Vagina (tissue), 2 donors: ENCODE measurements at regions not wholly inside any gene's neighbourhood (a gene's known extent, or its start where the extent isn't known, plus 50 kb on each side); places are given as distances from the start of the nearest gene placed in this dataset.

Experiments
- DNase-seq, 2 donors: peaks; one replicate each; pipeline ENCODE4 v3.0.0-alpha.2; 2017; ENCODE audit errors: extremely low spot score in 2 of 2
- H3K27ac ChIP-seq: fragments of 200-600 bp; sonication (generic); one replicate; pipeline ENCODE4 v1.5.1; 2019
- H3K27me3 ChIP-seq: fragments of 200-600 bp; sonication (generic); one replicate; pipeline ENCODE4 v1.5.1; 2019
- H3K36me3 ChIP-seq, 2 donors: fragments of 200-600 bp; sonication (generic); one replicate each; pipeline ENCODE4 v1.5.1; 2017 to 2019
- H3K4me1 ChIP-seq: fragments of 200-600 bp; sonication (generic); one replicate; pipeline ENCODE4 v1.5.1; 2019
- H3K4me3 ChIP-seq, 2 donors: fragments of 200-600 bp; sonication (generic); 1 replicate in 1 of 2; 2 replicates in 1 of 2; pipeline ENCODE4 v1.5.1; 2016 to 2019
- H3K9me3 ChIP-seq: fragments of 200-600 bp; sonication (generic); one replicate; pipeline ENCODE4 v1.5.1; 2019
- CTCF ChIP-seq, 3 experiments: fragments of 450-650 bp in 2 of 3; fragments of 200-600 bp in 1 of 3; sonication (generic) in 1 of 3; IDR thresholded peaks; one replicate each; pipeline ENCODE4 v1.5.1; 2017 to 2019; ENCODE audit warnings: antibody characterized with exemption in 3 of 3, mild to moderate bottlenecking in 2 of 3, moderate library complexity in 2 of 3
- POLR2A ChIP-seq, 2 donors: fragments of 450-650 bp; IDR thresholded peaks; one replicate each; pipeline ENCODE4 v1.6.1; 2017; ENCODE audit warnings: antibody characterized with exemption in 2 of 2, mild to moderate bottlenecking in 2 of 2, moderate library complexity in 2 of 2
- POLR2AphosphoS5 ChIP-seq, 2 donors: sonication (generic); formaldehyde crosslinking; IDR thresholded peaks; one replicate each; pipeline ENCODE4 v1.9.0; 2017; ENCODE audit warnings: antibody characterized with exemption in 2 of 2, mild to moderate bottlenecking in 2 of 2, low read depth in 1 of 2; ENCODE audit not compliant: insufficient read depth in 1 of 2
- intact Hi-C: fragments of 100-400 bp; cut with DNase I; formaldehyde crosslinking; loops from one replicate; pipeline ENCODE4 v1.15.1; 2023

DNA sequence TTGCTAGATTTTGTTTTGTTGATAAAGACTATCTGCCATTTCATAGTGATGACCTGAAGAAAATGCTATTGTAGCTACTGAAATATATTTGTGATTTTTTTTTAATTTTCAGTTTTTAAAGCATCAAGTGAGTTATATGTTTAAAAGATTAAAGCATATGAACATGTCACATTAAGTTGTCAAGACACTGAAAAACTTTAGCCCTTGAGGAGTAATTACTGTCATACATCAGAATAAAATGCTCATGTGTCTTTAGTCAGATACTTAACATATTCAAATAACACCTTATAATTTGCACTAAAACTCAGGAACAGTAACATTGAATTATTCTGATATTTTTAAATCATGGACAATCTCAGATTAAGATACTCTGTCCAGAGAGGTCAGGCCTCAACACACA lies 108.1 kb upstream of the ATXN7L3B start:
- intact Hi-C loops, result no loop called here
- no peaks in the 10 kb centered on the region for H3K4me1 ChIP-seq
- H3K36me3 ChIP-seq, result no peaks in the 10 kb centered on the region
- no peak overlapping the region for H3K27ac ChIP-seq
- TF ChIP-seq CTCF (IDR thresholded peaks at IDR 0.05), result no peak
- no peak for TF ChIP-seq POLR2AphosphoS5 (IDR thresholded peaks at IDR 0.05; ENCODE audit: insufficient read depth in 1 of 2, low read depth in 1 of 2)
- no peak for TF ChIP-seq POLR2A (IDR thresholded peaks at IDR 0.05)
- no peaks in the 10 kb centered on the region for H3K27me3 ChIP-seq
- no peak overlapping the region for H3K4me3 ChIP-seq
- H3K9me3 ChIP-seq, result no peaks in the 10 kb centered on the region
- no peak for DNase-seq

- H3K4me1 ChIP-seq, result no peaks in the 10 kb centered on the region
- H3K4me3 ChIP-seq, result no peak overlapping the region
- no peaks in the 10 kb centered on the region for H3K9me3 ChIP-seq
- no peak overlapping the region for H3K27ac ChIP-seq
- no peaks in the 10 kb centered on the region for H3K36me3 ChIP-seq
- no peak for DNase-seq
- TF ChIP-seq CTCF (IDR thresholded peaks at IDR 0.05) (no peak), POLR2AphosphoS5 (IDR thresholded peaks at IDR 0.05; ENCODE audit: insufficient read depth in 1 of 2, low read depth in 1 of 2) (no peak), POLR2A (IDR thresholded peaks at IDR 0.05) (no peak)
- H3K27me3 ChIP-seq, result no peaks in the 10 kb centered on the region
- intact Hi-C loops, result no loop called here
Measured at GRCh38 chr12:74431801-74432200, 105.8 kb upstream of the ATXN7L3B start.

DNA sequence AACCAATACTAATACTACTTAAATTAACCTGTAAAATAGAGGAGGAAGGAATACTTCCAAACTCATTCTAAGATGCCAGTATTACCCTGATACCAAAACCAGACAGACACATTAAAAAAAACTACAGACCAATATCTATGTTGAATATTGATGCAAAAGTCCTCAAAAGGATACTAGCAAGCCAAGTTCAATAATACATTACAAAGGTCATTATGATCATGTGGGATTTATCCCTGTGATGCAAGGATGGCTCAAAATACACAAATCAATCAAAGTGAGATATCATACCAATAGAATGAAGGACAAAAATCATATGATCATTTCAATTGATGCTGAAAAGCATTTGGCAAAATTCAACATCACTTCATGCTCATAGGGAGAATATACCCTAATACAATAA lies 97.2 kb upstream of the ATXN7L3B start:
- no peaks in the 10 kb centered on the region for H3K9me3 ChIP-seq

DNA sequence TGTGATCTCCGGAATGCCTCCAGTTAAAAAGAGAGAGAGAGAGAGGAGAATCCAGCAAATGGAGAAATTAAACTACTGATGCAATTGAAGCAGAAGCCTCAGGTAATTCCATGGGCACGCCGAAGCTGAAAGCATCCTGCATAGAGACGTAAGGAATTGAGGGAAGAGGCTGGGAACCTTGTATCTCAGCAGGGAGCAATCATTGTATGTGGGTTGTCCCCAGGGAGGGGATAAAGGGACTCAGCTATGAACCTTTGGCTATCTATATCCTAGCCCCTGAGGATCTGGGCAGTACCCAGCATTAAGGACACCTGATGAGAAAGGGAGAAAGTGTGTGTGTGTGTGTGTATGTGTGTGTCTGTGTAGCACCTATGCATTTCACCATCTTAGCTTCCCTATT lies 95.8 kb upstream of the ATXN7L3B start:
- intact Hi-C loops, result no loop called here
- H3K27me3 ChIP-seq, result no peaks in the 10 kb centered on the region
- no peaks in the 10 kb centered on the region for H3K4me1 ChIP-seq
- H3K4me3 ChIP-seq, result no peak overlapping the region
- TF ChIP-seq CTCF (IDR thresholded peaks at IDR 0.05) (no peak), POLR2A (IDR thresholded peaks at IDR 0.05) (no peak), POLR2AphosphoS5 (IDR thresholded peaks at IDR 0.05; ENCODE audit: insufficient read depth in 1 of 2, low read depth in 1 of 2) (no peak)
- no peaks in the 10 kb centered on the region for H3K36me3 ChIP-seq
- H3K9me3 ChIP-seq, result no peaks in the 10 kb centered on the region
- H3K27ac ChIP-seq, result no peak overlapping the region
- DNase-seq, result no peak

More for the DNA sequence above, 97.2 kb upstream of the ATXN7L3B start:
- H3K4me3 ChIP-seq, result no peak overlapping the region
- intact Hi-C loops, result no loop called here
- no peak overlapping the region for H3K27ac ChIP-seq
- H3K36me3 ChIP-seq, result no peaks in the 10 kb centered on the region
- no peaks in the 10 kb centered on the region for H3K4me1 ChIP-seq
- TF ChIP-seq CTCF (IDR thresholded peaks at IDR 0.05), result no peak
- H3K27me3 ChIP-seq, result no peaks in the 10 kb centered on the region
- DNase-seq, result no peak

GRCh38 chr12:74446466-74446865 lies 91.2 kb upstream of the ATXN7L3B start:
- no peaks in the 10 kb centered on the region for H3K36me3 ChIP-seq
- H3K9me3 ChIP-seq, result no peaks in the 10 kb centered on the region
- no peak for TF ChIP-seq CTCF (IDR thresholded peaks at IDR 0.05)
- no peak for TF ChIP-seq POLR2AphosphoS5 (IDR thresholded peaks at IDR 0.05; ENCODE audit: insufficient read depth in 1 of 2, low read depth in 1 of 2)
- TF ChIP-seq POLR2A (IDR thresholded peaks at IDR 0.05), result no peak
- H3K27ac ChIP-seq, result no peak overlapping the region
- no peak overlapping the region for H3K4me3 ChIP-seq
- H3K4me1 ChIP-seq, result no peaks in the 10 kb centered on the region
- intact Hi-C loops, result no loop called here
- no peaks in the 10 kb centered on the region for H3K27me3 ChIP-seq
- DNase-seq, result no peak
